ENCODE measurements at regions not wholly inside any gene's neighbourhood (a gene's known extent, or its start where the extent isn't known, plus 50 kb on each side); places are given as distances from the start of the nearest gene placed in this dataset.

GRCh38 chr7:125654076-125654475 is 724.5 kb upstream of the POT1 start:
- DNase-seq, result no peak

DNA sequence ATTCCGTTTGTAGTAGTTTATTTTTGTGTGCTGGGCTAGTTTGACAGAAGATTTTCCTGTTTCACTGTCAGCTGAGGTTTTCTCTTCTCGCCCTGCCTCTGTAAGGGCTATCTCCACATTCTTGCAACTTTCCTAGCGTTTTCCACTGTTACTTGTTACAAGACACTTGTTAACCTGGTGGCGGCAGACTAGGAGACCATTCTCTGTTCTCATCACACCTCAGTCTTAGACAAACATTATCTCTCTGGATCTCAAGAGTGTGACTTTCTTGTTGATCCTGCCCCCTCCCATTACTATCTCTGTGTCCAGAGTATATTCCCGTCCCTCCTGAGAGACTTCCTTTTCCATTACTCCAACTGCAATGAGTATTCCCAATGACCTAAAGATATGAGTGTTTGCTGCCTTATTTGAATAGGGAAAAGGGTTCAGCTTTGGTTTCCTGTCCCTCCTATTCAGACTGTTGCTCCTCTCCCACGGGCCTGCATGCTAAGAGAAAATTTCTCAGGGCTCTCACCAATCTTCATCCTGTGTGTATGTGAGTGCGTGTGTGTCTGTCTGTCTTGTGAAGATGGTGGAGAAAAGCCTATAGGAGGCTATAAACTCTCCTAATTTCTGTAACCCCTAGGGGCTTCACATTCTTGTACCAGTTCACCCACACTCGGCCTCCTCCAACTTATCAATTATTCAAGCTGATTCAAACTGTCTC is 722.4 kb upstream of the POT1 start:
- no peak for DNase-seq

GRCh38 chr7:125648543-125648942 is 718.9 kb upstream of the POT1 start:
- DNase-seq, result no peak

GRCh38 chr7:125645770-125646169 is 716.1 kb upstream of the POT1 start:
- no peak for DNase-seq

- DNase-seq, result no peak
Observed at GRCh38 chr7:125644109-125644508, 714.5 kb upstream of the POT1 start.

DNA sequence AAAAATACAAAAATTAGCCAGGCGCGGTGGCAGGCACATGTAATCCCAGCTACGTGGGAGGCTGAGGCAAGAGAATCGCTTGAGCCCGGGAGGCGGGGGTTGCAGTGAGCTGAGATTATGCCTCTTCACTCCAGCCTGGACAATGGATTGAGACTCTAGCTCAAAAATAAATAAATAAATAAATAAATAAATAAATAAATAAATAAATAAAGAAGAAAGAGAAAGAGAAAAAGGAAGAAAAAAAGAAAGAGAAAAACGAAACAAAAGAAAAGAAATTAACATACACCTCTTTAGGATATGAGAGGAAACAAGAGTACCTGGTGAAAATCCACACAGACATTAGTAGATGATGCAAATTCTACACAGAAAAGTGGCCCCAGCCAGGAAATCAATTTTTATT is 713.7 kb upstream of the POT1 start:
- DNase-seq, result no peak

DNA sequence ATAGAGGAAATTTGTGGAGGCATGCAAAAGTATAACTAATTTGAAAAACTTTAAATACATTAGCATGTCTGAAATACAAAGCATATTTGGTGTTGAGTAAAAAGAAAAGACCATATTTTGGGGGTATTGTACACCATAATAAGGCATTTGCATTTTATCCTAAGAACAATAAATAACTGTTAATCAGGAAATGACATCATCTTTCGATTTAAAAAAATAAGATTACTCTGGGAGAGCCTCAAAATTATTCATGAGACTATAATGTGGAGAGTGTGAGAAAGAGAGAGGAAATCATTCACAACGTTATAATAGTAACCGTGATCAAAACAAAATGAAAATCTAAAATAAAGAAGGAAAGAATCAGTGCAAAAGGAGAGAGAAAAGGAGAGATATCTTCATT is 712.3 kb upstream of the POT1 start:
- no peak for DNase-seq

DNA sequence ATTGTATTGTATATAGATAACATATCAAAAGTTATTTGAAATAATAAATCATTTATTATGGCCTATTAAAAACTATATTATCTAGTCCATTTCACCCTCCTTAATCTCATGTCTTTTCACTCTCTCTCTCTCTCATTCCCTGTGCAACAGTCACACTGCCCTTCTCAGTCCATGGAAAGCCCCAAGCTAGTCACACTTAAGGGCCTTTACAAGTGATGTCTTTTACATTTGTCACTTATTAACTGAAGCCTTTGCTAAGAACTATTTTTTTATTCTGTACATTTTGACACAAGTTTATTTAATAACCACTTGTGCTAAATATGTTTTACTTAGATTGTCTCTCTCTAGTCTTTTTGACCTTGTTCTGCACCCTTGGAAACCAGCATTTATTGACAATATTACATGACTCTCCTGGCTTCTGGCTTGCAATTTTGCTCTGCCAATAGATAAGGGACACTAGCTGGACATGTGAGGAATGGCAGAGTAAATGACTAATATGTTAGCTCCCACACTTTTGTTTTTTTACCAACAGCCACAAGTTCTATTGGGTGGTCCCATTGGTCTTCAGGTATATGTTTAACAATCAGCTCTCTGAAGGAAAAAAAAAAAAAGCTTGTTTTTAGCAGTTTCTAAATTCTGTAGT is 706.8 kb upstream of the POT1 start:
- no peak for DNase-seq

- no peak for DNase-seq
Observed at GRCh38 chr7:125618516-125618915, 688.9 kb upstream of the POT1 start.

DNA sequence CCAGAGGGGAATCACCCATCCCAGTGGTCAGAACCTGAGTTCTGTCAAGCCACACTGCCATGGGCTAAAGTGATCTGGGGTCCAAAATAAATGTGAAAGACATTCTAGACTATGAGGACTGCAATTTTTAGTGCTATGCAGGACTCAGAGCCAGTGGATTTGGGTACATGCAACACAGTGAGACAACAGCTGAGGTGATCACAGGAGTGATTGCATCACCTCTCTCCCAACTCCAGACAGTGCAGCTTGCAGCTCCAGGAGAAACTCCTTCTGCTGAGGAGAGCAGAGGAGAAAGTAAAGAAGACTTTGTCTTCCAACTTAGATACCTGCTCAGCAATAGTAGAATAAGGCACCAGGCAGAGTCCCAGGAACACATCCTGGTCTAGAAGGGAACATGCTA is 682.0 kb upstream of the POT1 start:
- no peak for DNase-seq

GRCh38 chr7:125606671-125607070 is 677.0 kb upstream of the POT1 start:
- DNase-seq, result no peak

GRCh38 chr7:125605241-125605640 is 675.6 kb upstream of the POT1 start:
- DNase-seq, result no peak

- DNase-seq, result no peak
Observed at GRCh38 chr7:125602441-125602840, 672.8 kb upstream of the POT1 start.

GRCh38 chr7:125599387-125599786 is 669.8 kb upstream of the POT1 start:
- no peak for DNase-seq

DNA sequence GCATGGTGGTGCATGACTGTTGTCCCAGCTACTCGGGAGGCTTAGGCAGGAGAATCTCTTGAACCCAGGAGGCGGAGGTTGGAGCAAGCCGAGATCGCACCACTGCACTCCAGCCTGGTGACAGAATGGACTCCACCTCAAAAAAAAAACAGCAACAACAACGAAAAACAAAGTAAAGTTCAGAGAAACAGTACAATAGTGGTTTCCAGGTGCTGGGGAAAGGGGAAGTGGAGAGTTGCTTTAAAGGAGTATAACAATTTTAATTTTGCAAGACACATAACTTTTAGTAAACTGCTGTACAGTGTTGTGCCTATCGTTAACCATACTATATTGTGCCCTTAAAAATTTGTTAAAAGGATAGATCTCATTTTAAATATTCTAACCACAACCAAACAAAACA is 662.7 kb upstream of the POT1 start:
- no peak for DNase-seq

DNA sequence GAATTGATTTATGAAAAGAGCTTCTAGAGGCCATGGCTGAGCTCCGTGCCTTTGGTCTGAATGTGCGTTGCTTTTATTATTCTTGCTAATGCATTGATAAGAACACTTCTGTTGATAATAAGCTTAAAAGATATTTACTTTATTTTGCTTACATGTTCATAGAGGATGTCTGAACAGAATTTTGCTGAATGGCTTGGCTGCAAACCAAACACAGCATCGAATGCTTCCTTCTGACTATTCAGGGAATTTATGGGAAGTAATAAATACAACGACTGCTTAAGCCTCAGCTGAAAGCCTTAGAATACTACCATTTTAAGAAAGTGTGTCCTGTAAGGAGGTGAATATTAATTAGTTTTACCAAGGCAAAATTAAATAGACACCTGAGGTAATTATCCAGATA is 643.5 kb upstream of the POT1 start:
- DNase-seq, result no peak

- peak; percentile 54 for DNase-seq
Observed at GRCh38 chr7:125572414-125572813, 642.8 kb upstream of the POT1 start.

DNA sequence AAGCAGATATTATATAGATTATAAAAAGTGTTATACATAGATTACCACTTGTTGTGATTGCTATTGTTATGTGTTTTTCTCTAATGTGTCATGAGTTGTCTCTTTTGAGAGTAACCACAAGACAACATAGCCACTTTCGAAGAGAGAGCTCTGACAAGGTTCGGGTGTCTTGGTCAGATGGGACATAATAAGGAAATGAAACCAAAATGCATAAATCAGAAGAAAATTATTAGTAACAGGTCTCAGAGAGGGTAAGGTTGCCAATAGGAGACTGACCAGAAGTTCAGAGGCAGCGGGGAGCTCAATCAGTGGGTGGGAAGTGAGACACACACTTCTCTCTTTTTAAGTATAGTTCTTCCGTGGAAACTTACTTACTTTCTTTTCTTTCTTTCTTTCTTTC is 639.2 kb upstream of the POT1 start:
- DNase-seq, result peak; percentile 46

DNA sequence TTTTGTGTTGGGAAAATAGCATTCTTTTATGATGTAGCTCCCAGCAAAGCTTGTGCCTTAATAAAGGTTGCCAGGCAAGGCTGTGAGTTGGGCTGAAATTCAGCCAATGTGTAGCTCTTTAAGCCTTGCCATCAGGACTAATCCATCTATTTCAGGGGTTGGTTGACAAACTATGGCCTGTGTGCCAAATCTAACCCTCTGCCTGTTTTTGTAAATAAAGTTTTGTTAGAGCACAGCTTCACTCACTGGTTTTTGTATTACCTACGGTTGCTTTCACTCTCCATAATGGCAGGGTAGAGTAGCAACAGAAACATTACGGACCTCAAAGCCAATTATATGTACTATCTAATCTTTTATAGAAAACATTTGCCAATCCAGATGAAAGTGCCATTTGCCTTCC is 638.1 kb upstream of the POT1 start:
- DNase-seq, result peak; percentile 91

- peak; percentile 91 for DNase-seq
Observed at GRCh38 chr7:125563964-125564529, 634.4 kb upstream of the POT1 start.

GRCh38 chr7:125563557-125563956 is 633.9 kb upstream of the POT1 start:
- DNase-seq, result peak; percentile 80

DNA sequence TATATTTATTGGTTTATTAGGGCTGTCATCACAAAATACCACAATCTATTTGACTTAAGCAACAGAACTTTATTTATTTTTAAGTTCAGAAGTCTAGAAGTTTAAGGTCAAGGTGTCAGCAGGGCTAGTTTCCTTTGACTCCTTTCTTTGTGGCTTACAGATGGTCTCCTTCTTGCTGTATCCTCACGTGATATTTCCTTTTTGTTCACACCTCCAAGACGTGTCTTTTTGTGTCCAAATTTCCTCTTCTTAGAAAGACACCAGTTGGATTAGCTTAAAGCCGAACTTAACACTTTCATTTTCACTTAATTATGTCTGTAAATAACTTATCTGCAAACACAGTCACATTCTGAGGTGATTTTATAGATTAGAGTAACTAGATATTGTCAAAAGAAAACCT is 631.4 kb upstream of the POT1 start:
- DNase-seq, result peak; percentile 62

- DNase-seq, result no peak
Observed at GRCh38 chr7:125559921-125560320, 630.3 kb upstream of the POT1 start.

DNA sequence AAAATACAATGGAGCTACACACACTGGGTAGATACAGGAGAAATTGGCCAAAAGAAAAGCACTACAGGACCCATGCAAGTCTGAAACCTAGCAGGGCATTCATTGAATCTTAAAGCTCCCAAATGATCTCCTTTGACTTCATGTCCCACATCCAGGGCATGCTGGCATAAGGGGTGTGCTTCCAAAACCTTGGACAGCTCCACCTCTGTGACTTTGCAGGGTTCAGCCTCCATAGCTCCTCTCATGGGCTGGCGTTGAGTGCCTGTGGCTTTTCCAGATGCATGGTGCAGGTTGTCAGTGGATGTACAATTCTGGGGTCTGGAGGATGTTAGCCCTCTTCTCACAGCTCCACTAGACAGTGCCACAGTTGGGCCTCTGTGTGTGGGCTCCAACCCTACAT is 626.3 kb upstream of the POT1 start:
- DNase-seq, result no peak

- DNase-seq, result no peak
Observed at GRCh38 chr7:125551008-125551407, 621.4 kb upstream of the POT1 start.

Data from NCI-H2029 treated with DMSO at 0.1 percent for 48 hours (cell line).